Osteoblast (primary cell): ENCODE measurements at regions not wholly inside any gene's neighbourhood (a gene's known extent, or its start where the extent isn't known, plus 50 kb on each side); places are given as distances from the start of the nearest gene placed in this dataset.

Source experiments
- DNase-seq: peaks from one replicate; pipeline ENCODE4 v3.0.0; 2011; ENCODE audit warnings: low spot score, mixed read lengths; ENCODE audit not compliant: insufficient read length; ENCODE audit errors: missing footprints
- H2AFZ ChIP-seq: 2 replicates; pipeline ENCODE4 v1.6.0; 2011; ENCODE audit warnings: mild to moderate bottlenecking, low read length
- H3K27ac ChIP-seq: 2 replicates; pipeline ENCODE4 v1.5.1; 2011; ENCODE audit warnings: mild to moderate bottlenecking, low read depth, low read length, moderate library complexity
- H3K27me3 ChIP-seq: 2 replicates; pipeline ENCODE4 v1.6.0; 2012; ENCODE audit warnings: mild to moderate bottlenecking, control low read depth, inconsistent platforms, low read length, moderate library complexity; ENCODE audit not compliant: insufficient read depth
- H3K36me3 ChIP-seq: 2 replicates; pipeline ENCODE4 v1.5.1; 2011; ENCODE audit warnings: mild to moderate bottlenecking, low read length, control low read depth, moderate library complexity; ENCODE audit not compliant: insufficient read depth
- H3K4me1 ChIP-seq: 2 replicates; pipeline ENCODE4 v1.5.1; 2011; ENCODE audit warnings: mild to moderate bottlenecking, low read length, control low read depth, moderate library complexity; ENCODE audit not compliant: insufficient read depth
- H3K4me2 ChIP-seq: 2 replicates; pipeline ENCODE4 v1.6.0; 2011; ENCODE audit warnings: mild to moderate bottlenecking, low read length; ENCODE audit not compliant: insufficient read depth
- H3K4me3 ChIP-seq: fragments of 200-600 bp; sonication (generic); 3 replicates; pipeline ENCODE4 v1.5.1; 2012; ENCODE audit warnings: mild to moderate bottlenecking, low read length, inconsistent platforms; ENCODE audit not compliant: insufficient read depth
- H3K79me2 ChIP-seq: 2 replicates; pipeline ENCODE4 v1.6.0; 2012; ENCODE audit warnings: mild to moderate bottlenecking, low read length, control low read depth, inconsistent platforms; ENCODE audit not compliant: insufficient read depth
- H3K9me3 ChIP-seq: 2 replicates; pipeline ENCODE4 v1.5.1; 2011; ENCODE audit warnings: low read depth, low read length, control low read depth
- H4K20me1 ChIP-seq: 2 replicates; pipeline ENCODE4 v1.6.0; 2012; ENCODE audit warnings: mild to moderate bottlenecking, low read length, control low read depth; ENCODE audit not compliant: insufficient read depth
- CTCF ChIP-seq: IDR thresholded peaks from 2 replicates; pipeline ENCODE4 v1.5.1; 2011; ENCODE audit warnings: mild to moderate bottlenecking, low read depth, low read length, moderate library complexity; ENCODE audit errors: extremely low read depth

- H3K27me3 ChIP-seq: no peaks in the 10 kb centered on the region
- H3K9me3 ChIP-seq: no peaks in the 10 kb centered on the region
- no peak overlapping the region for H3K4me2 ChIP-seq
- DNase-seq: no peak
- no peak for TF ChIP-seq CTCF
- no peaks in the 10 kb centered on the region for H3K36me3 ChIP-seq
- H3K4me3 ChIP-seq: no peak overlapping the region
- H3K27ac ChIP-seq: no peak overlapping the region
- H4K20me1 ChIP-seq: no peaks in the 10 kb centered on the region
- no peaks in the 10 kb centered on the region for H3K79me2 ChIP-seq
- H2AFZ ChIP-seq: no peak overlapping the region
- H3K4me1 ChIP-seq: no peaks in the 10 kb centered on the region
Measured at GRCh38 chr7:118352867-118353453, 128.5 kb downstream of the ANKRD7 start.

- Histone ChIP-seq H3K4me3 (no peak overlapping the region), H3K27me3 (no peaks in the 10 kb centered on the region), H3K36me3 (no peaks in the 10 kb centered on the region), H4K20me1 (no peaks in the 10 kb centered on the region), H3K4me1 (no peaks in the 10 kb centered on the region), H3K79me2 (no peaks in the 10 kb centered on the region), H2AFZ (no peak overlapping the region), H3K4me2 (no peak overlapping the region), H3K27ac (no peak overlapping the region), H3K9me3 (peaks cover 3% of the 10 kb centered on the region)
- DNase-seq: peak; percentile 5
- no peak for TF ChIP-seq CTCF
Measured at GRCh38 chr7:118366363-118366762, 141.9 kb downstream of the ANKRD7 start.

- no peak for TF ChIP-seq CTCF
- Histone ChIP-seq H3K9me3 (no peaks in the 10 kb centered on the region), H3K27me3 (no peaks in the 10 kb centered on the region), H3K4me1 (no peaks in the 10 kb centered on the region), H3K36me3 (no peaks in the 10 kb centered on the region), H4K20me1 (no peaks in the 10 kb centered on the region), H3K4me3 (no peak overlapping the region), H3K27ac (no peak overlapping the region), H3K79me2 (no peaks in the 10 kb centered on the region), H3K4me2 (no peak overlapping the region), H2AFZ (no peak overlapping the region)
- DNase-seq: no peak
Measured at GRCh38 chr7:118368958-118369357, 144.5 kb downstream of the ANKRD7 start.

- Histone ChIP-seq H3K4me2 (no peak overlapping the region), H3K9me3 (no peaks in the 10 kb centered on the region), H2AFZ (no peak overlapping the region), H3K4me1 (no peaks in the 10 kb centered on the region), H3K79me2 (no peaks in the 10 kb centered on the region), H3K27ac (no peak overlapping the region), H3K4me3 (no peak overlapping the region), H3K36me3 (no peaks in the 10 kb centered on the region), H3K27me3 (no peaks in the 10 kb centered on the region), H4K20me1 (no peaks in the 10 kb centered on the region)
- DNase-seq: no peak
- no peak for TF ChIP-seq CTCF
Measured at GRCh38 chr7:118369987-118370386, 145.5 kb downstream of the ANKRD7 start.
